HEK293 (cell line): ENCODE measurements at regions not wholly inside any gene's neighbourhood (a gene's known extent, or its start where the extent isn't known, plus 50 kb on each side); places are given as distances from the start of the nearest gene placed in this dataset.

Experiments
- CTCF ChIP-seq: fragments of 450-650 bp; formaldehyde crosslinking; IDR thresholded peaks from 2 replicates; pipeline ENCODE4 v1.5.1; 2016; ENCODE audit warnings: missing biosample characterization, missing genetic modification characterization
- ZBTB44 ChIP-seq: fragments of 450-650 bp; IDR thresholded peaks from 2 replicates; pipeline ENCODE4 v1.5.1; 2018; ENCODE audit warnings: missing biosample characterization, mild to moderate bottlenecking, missing genetic modification characterization
- ZNF776 ChIP-seq: fragments of 450-650 bp; formaldehyde crosslinking; IDR thresholded peaks from 2 replicates; pipeline ENCODE4 v1.5.0; 2017; ENCODE audit warnings: missing biosample characterization, missing genetic modification characterization, borderline replicate concordance

- TF ChIP-seq CTCF (tag by site-specific recombination) (no peak), ZNF776 (tag by site-specific recombination) (no peak), ZBTB44 (no peak)
Observed at GRCh38 chr2:203815541-203815898, 52.1 kb upstream of the CTLA4 start.
